ENCODE measurements at regions not wholly inside any gene's neighbourhood (a gene's known extent, or its start where the extent isn't known, plus 50 kb on each side); places are given as distances from the start of the nearest gene placed in this dataset.
A peak's percentile ranks its signal among the peaks of the same experiment; 100 is the strongest.
"Not testable (repeated sequence)": the region's sequence is repeated elsewhere in the genome, so short reads cannot be mapped to it uniquely, and the experiment has no call there.

DNA sequence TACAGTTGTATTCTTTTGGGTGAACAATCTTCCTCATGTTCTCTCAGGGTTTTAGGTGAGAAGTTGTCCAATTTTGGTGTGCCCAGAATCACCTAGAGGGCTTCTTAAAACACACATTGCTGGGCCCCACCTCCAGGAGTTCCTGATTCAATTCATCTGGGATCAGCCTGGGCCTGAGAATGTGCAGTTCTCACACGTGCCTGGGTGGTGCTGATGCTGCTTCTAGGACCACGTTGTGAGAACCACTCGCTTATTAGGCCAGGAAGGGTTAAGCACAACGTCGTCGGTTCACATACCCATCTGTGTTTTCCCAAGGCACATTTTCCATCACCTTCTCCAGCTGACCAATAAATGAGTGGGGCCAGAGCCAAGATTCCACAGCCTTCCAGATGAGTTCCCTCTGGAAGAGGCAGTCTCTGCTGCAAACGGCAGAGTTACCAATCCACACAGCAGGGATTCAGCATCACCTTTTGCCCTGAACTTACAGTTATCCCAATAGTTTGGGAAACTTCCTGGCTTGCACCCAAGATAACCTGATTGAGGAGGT, 277.7 kb upstream of the HNRNPA3 start:
- peak; percentile 79 for FAIRE-seq
- TF ChIP-seq POLR2A (IDR thresholded peaks at IDR 0.05; ENCODE audit: low read depth, low read length) = no peak
- no peak for TF ChIP-seq POU2F2 (IDR thresholded peaks at IDR 0.05; ENCODE audit: low read depth, low read length)
- no peak for TF ChIP-seq POLR2AphosphoS5 (IDR thresholded peaks at IDR 0.05; ENCODE audit: low read depth, low read length)
- no peak for TF ChIP-seq TAF1 (IDR thresholded peaks at IDR 0.05; ENCODE audit: low read depth, low read length)
- no peak for TF ChIP-seq SPI1 (IDR thresholded peaks at IDR 0.05; ENCODE audit: low read depth, low read length)
- no peak for TF ChIP-seq PAX5 (IDR thresholded peaks at IDR 0.05; ENCODE audit: insufficient read depth, low read length, severe bottlenecking)

GRCh38 chr2:176935543-176936102, 277.0 kb upstream of the HNRNPA3 start:
- TF ChIP-seq PAX5 (IDR thresholded peaks at IDR 0.05; ENCODE audit: insufficient read depth, low read length, severe bottlenecking) (no peak), POU2F2 (IDR thresholded peaks at IDR 0.05; ENCODE audit: low read depth, low read length) (no peak), SPI1 (IDR thresholded peaks at IDR 0.05; ENCODE audit: low read depth, low read length) (peak; percentile 84), TAF1 (IDR thresholded peaks at IDR 0.05; ENCODE audit: low read depth, low read length) (no peak), POLR2AphosphoS5 (IDR thresholded peaks at IDR 0.05; ENCODE audit: low read depth, low read length) (no peak)
- FAIRE-seq = no peak
- DNase-seq (ENCODE audit: insufficient read length, low spot score) = no peak

More for the DNA sequence above, 277.7 kb upstream of the HNRNPA3 start:
- DNase-seq (ENCODE audit: insufficient read length, low spot score) = no peak

- TF ChIP-seq POU2F2 (IDR thresholded peaks at IDR 0.05; ENCODE audit: low read depth, low read length) = no peak
- TF ChIP-seq POLR2A (IDR thresholded peaks at IDR 0.05; ENCODE audit: low read depth, low read length) = no peak
- TF ChIP-seq TAF1 (IDR thresholded peaks at IDR 0.05; ENCODE audit: low read depth, low read length) = no peak
- no peak for TF ChIP-seq PAX5 (IDR thresholded peaks at IDR 0.05; ENCODE audit: insufficient read depth, low read length, severe bottlenecking)
- TF ChIP-seq SPI1 (IDR thresholded peaks at IDR 0.05; ENCODE audit: low read depth, low read length) = no peak
- no peak for TF ChIP-seq POLR2AphosphoS5 (IDR thresholded peaks at IDR 0.05; ENCODE audit: low read depth, low read length)
- DNase-seq (ENCODE audit: insufficient read length, low spot score) (no peak), FAIRE-seq (no peak)
These were observed 276.2 kb upstream of the HNRNPA3 start for GRCh38 chr2:176936410-176936809.

- no peak for TF ChIP-seq POLR2A (IDR thresholded peaks at IDR 0.05; ENCODE audit: low read depth, low read length)
- no peak for TF ChIP-seq SPI1 (IDR thresholded peaks at IDR 0.05; ENCODE audit: low read depth, low read length)
- TF ChIP-seq PAX5 (IDR thresholded peaks at IDR 0.05; ENCODE audit: insufficient read depth, low read length, severe bottlenecking) = no peak
- TF ChIP-seq TAF1 (IDR thresholded peaks at IDR 0.05; ENCODE audit: low read depth, low read length) = no peak
- no peak for FAIRE-seq
- no peak for DNase-seq (ENCODE audit: insufficient read length, low spot score)
These were observed 267.6 kb upstream of the HNRNPA3 start for GRCh38 chr2:176944998-176945397.

- TF ChIP-seq TAF1 (IDR thresholded peaks at IDR 0.05; ENCODE audit: low read depth, low read length) = no peak
- no peak for TF ChIP-seq POLR2AphosphoS5 (IDR thresholded peaks at IDR 0.05; ENCODE audit: low read depth, low read length)
- no peak for TF ChIP-seq PAX5 (IDR thresholded peaks at IDR 0.05; ENCODE audit: insufficient read depth, low read length, severe bottlenecking)
- no peak for TF ChIP-seq SPI1 (IDR thresholded peaks at IDR 0.05; ENCODE audit: low read depth, low read length)
- TF ChIP-seq POU2F2 (IDR thresholded peaks at IDR 0.05; ENCODE audit: low read depth, low read length) = no peak
- no peak for TF ChIP-seq POLR2A (IDR thresholded peaks at IDR 0.05; ENCODE audit: low read depth, low read length)
- DNase-seq (ENCODE audit: insufficient read length, low spot score) = no peak
- no peak for FAIRE-seq
These were observed 264.8 kb upstream of the HNRNPA3 start for GRCh38 chr2:176947754-176948153.

DNA sequence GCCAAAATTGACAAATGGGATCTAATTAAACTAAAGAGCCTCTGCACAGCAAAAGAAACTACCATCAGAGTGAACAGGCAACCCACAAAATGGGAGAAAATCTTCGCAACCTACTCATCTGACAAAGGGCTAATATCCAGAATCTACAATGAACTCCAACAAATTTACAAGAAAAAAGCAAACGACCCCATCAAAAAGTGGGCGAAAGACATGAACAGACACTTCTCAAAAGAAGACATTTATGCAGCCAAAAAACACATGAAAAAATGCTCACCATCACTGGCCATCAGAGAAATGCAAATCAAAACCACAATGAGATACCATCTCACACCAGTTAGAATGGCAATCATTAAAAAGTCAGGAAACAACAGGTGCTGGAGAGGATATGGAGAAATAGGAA, 261.4 kb upstream of the HNRNPA3 start:
- DNase-seq (ENCODE audit: insufficient read length, low spot score); FAIRE-seq: not testable (repeated sequence)

GRCh38 chr2:176956791-176957190, 255.8 kb upstream of the HNRNPA3 start:
- DNase-seq (ENCODE audit: insufficient read length, low spot score) = no peak
- FAIRE-seq = no peak
- TF ChIP-seq SPI1 (IDR thresholded peaks at IDR 0.05; ENCODE audit: low read depth, low read length) (no peak), POLR2A (IDR thresholded peaks at IDR 0.05; ENCODE audit: low read depth, low read length) (no peak), POLR2AphosphoS5 (IDR thresholded peaks at IDR 0.05; ENCODE audit: low read depth, low read length) (no peak), TAF1 (IDR thresholded peaks at IDR 0.05; ENCODE audit: low read depth, low read length) (no peak), POU2F2 (IDR thresholded peaks at IDR 0.05; ENCODE audit: low read depth, low read length) (no peak), PAX5 (IDR thresholded peaks at IDR 0.05; ENCODE audit: insufficient read depth, low read length, severe bottlenecking) (no peak)

GRCh38 chr2:176959614-176960013, 253.0 kb upstream of the HNRNPA3 start:
- no peak for DNase-seq (ENCODE audit: insufficient read length, low spot score)
- TF ChIP-seq POLR2A (IDR thresholded peaks at IDR 0.05; ENCODE audit: low read depth, low read length) = no peak
- no peak for TF ChIP-seq TAF1 (IDR thresholded peaks at IDR 0.05; ENCODE audit: low read depth, low read length)
- FAIRE-seq = no peak

DNA sequence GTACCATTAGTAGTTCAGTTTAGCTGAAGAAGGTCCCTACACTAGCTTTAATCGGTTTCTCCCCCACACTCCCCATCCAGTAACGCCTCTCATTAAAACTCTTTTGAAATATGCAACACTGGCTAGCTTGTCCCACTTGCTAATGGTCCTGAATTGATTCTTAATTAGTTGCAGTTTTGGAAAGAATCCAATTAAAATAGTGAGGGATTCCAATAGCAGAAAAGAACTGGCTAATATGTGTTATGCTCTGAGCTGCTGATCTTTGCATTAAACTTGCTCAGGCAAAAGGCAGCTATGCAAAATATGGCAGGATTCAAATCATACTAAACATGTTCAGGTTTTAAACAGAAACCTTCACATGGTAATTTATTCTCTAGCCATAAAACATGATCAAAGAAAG, 252.5 kb upstream of the HNRNPA3 start:
- DNase-seq (ENCODE audit: insufficient read length, low spot score) (no peak), FAIRE-seq (no peak)
- TF ChIP-seq POLR2A (IDR thresholded peaks at IDR 0.05; ENCODE audit: low read depth, low read length) (no peak), SPI1 (IDR thresholded peaks at IDR 0.05; ENCODE audit: low read depth, low read length) (no peak), POU2F2 (IDR thresholded peaks at IDR 0.05; ENCODE audit: low read depth, low read length) (no peak), PAX5 (IDR thresholded peaks at IDR 0.05; ENCODE audit: insufficient read depth, low read length, severe bottlenecking) (no peak), TAF1 (IDR thresholded peaks at IDR 0.05; ENCODE audit: low read depth, low read length) (no peak), POLR2AphosphoS5 (IDR thresholded peaks at IDR 0.05; ENCODE audit: low read depth, low read length) (no peak)

DNA sequence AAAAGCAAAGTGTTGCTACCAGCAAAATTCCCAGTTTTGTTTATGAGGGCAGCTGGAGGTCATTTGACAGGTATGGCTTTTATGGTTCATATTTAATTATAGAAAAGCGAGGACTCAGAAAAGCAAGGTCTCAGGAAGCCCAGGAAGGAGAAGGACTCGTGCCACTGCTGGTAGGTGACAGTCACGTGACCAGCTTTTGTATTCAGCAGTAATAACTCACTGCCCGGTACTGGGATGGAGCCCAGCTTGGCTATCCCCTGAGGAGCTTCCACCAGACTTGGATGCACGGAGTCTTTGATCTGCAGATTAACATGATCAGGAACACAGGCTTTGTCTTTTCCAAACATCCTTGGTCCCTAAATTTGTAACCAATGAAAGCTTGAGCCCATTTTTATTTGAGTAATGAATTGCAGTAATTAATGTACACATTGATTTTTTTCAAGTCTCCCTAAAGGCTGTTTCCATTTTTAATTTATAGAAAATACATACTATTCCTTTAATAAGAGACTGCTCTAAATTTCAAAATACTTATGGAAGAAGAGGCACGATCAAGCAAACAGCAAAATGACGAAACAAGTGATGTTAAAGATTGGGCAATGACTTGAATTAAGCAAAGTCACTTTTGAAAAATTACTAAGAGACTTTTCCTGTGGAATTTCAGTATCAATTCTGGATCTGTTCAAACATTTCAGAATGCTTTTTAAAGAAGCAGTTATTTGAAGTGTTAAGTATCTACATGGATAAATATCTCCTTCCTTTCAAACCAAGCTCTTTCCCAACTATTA, 251.7 kb upstream of the HNRNPA3 start:
- DNase-seq (ENCODE audit: insufficient read length, low spot score) = no peak
- FAIRE-seq = no peak
- TF ChIP-seq SPI1 (IDR thresholded peaks at IDR 0.05; ENCODE audit: low read depth, low read length) (no peak), POU2F2 (IDR thresholded peaks at IDR 0.05; ENCODE audit: low read depth, low read length) (no peak), POLR2AphosphoS5 (IDR thresholded peaks at IDR 0.05; ENCODE audit: low read depth, low read length) (no peak), POLR2A (IDR thresholded peaks at IDR 0.05; ENCODE audit: low read depth, low read length) (no peak), TAF1 (IDR thresholded peaks at IDR 0.05; ENCODE audit: low read depth, low read length) (no peak), PAX5 (IDR thresholded peaks at IDR 0.05; ENCODE audit: insufficient read depth, low read length, severe bottlenecking) (no peak)

Measured in GM12891 (cell line).